MM.1S (cell line): ENCODE measurements at regions not wholly inside any gene's neighbourhood (a gene's known extent, or its start where the extent isn't known, plus 50 kb on each side); places are given as distances from the start of the nearest gene placed in this dataset.
"Not testable (repeated sequence)": the region's sequence is repeated elsewhere in the genome, so short reads cannot be mapped to it uniquely, and the experiment has no call there.

ENCODE experiments used
- DNase-seq: peaks from one replicate; pipeline ENCODE4 v3.0.0-alpha.2; 2015
- H2AFZ ChIP-seq: fragments of 300-600 bp; sonication (generic); 2 replicates; pipeline ENCODE4 v1.6.0; 2016; ENCODE audit warnings: antibody characterized with exemption, low read length
- H3F3A ChIP-seq: fragments of 300-600 bp; sonication (generic); 2 replicates; pipeline ENCODE4 v1.6.1; 2016; ENCODE audit warnings: mild to moderate bottlenecking, antibody characterized with exemption, low read length, moderate library complexity, mixed read lengths; ENCODE audit not compliant: insufficient read depth
- H3K27ac ChIP-seq: fragments of 300-600 bp; sonication (generic); 2 replicates; pipeline ENCODE4 v1.5.1; 2016; ENCODE audit warnings: mild to moderate bottlenecking, low read length
- H3K27me3 ChIP-seq: fragments of 300-600 bp; sonication (generic); replicated peaks from 2 replicates; pipeline ENCODE4 v1.6.0; 2016; ENCODE audit warnings: low read length; ENCODE audit not compliant: insufficient read depth
- H3K36me3 ChIP-seq: fragments of 300-600 bp; sonication (generic); replicated peaks from 2 replicates; pipeline ENCODE4 v1.6.1; 2016; ENCODE audit warnings: mild to moderate bottlenecking, low read length, mixed read lengths; ENCODE audit not compliant: insufficient read depth
- H3K4me1 ChIP-seq: fragments of 300-600 bp; sonication (generic); 2 replicates; pipeline ENCODE4 v1.6.1; 2016; ENCODE audit warnings: low read length, mixed read lengths
- H3K4me2 ChIP-seq: fragments of 300-600 bp; sonication (generic); 2 replicates; pipeline ENCODE4 v1.6.0; 2016; ENCODE audit warnings: low read depth, low read length
- H3K4me3 ChIP-seq: fragments of 300-600 bp; sonication (generic); 2 replicates; pipeline ENCODE4 v1.5.1; 2016; ENCODE audit warnings: low read length, mixed read lengths
- H3K79me2 ChIP-seq: fragments of 300-600 bp; sonication (generic); 2 replicates; pipeline ENCODE4 v1.6.1; 2016; ENCODE audit warnings: mixed run types, low read length, mixed read lengths
- H3K9ac ChIP-seq: fragments of 300-600 bp; sonication (generic); 2 replicates; pipeline ENCODE4 v1.6.1; 2016; ENCODE audit warnings: low read length, mixed read lengths
- H3K9me2 ChIP-seq: fragments of 300-600 bp; sonication (generic); replicated peaks from 2 replicates; pipeline ENCODE4 v1.6.1; 2016; ENCODE audit warnings: mild to moderate bottlenecking, low read length, mixed read lengths; ENCODE audit not compliant: insufficient read depth
- H3K9me3 ChIP-seq: fragments of 300-600 bp; sonication (generic); replicated peaks from 2 replicates; pipeline ENCODE4 v1.6.1; 2016; ENCODE audit warnings: mild to moderate bottlenecking, low read length, mixed read lengths; ENCODE audit not compliant: insufficient read depth
- H4K20me1 ChIP-seq: fragments of 300-600 bp; sonication (generic); 2 replicates; pipeline ENCODE4 v1.6.1; 2016; ENCODE audit warnings: mild to moderate bottlenecking, low read length, moderate library complexity, mixed read lengths; ENCODE audit not compliant: insufficient read depth
- CTCF ChIP-seq: fragments of 300-600 bp; sonication (generic); IDR thresholded peaks from 2 replicates; pipeline ENCODE4 v1.5.1; 2016; ENCODE audit warnings: antibody characterized with exemption, low read length, mixed read lengths
- EZH2 ChIP-seq: fragments of 300-600 bp; sonication (generic); optimal IDR thresholded peaks from 2 replicates; pipeline ENCODE3; 2017; ENCODE audit warnings: low read depth, mild to moderate bottlenecking, antibody characterized with exemption, low read length, mixed read lengths
- EZH2phosphoT487 ChIP-seq: fragments of 300-600 bp; sonication (generic); IDR thresholded peaks from 2 replicates; pipeline ENCODE4 v1.6.1; 2018; ENCODE audit warnings: antibody characterized with exemption, low read length

- no peak overlapping the region for H3K9ac ChIP-seq
- TF ChIP-seq EZH2: no peak
- TF ChIP-seq CTCF: no peak
- TF ChIP-seq EZH2phosphoT487: no peak
- DNase-seq: no peak
- no peak overlapping the region for H2AFZ ChIP-seq
- H3K27ac ChIP-seq: no peak overlapping the region
- H3K4me3 ChIP-seq: no peak overlapping the region
- no peaks in the 10 kb centered on the region for H3K9me2 ChIP-seq
- no peaks in the 10 kb centered on the region for H3K36me3 ChIP-seq
- no peaks in the 10 kb centered on the region for H3K79me2 ChIP-seq
- H3K27me3 ChIP-seq: no peaks in the 10 kb centered on the region
- no peaks in the 10 kb centered on the region for H3F3A ChIP-seq
- no peaks in the 10 kb centered on the region for H3K4me1 ChIP-seq
- H4K20me1 ChIP-seq: no peaks in the 10 kb centered on the region
- no peak overlapping the region for H3K4me2 ChIP-seq
- H3K9me3 ChIP-seq: no peaks in the 10 kb centered on the region
Observed at GRCh38 chr5:85656050-85656449, 961.7 kb upstream of the COX7C start.

GRCh38 chr5:85657328-85657727, 960.4 kb upstream of the COX7C start:
- not testable (repeated sequence) for H3K9me2 ChIP-seq, H3K36me3 ChIP-seq, H3K9me3 ChIP-seq, H4K20me1 ChIP-seq, H2AFZ ChIP-seq, H3K4me1 ChIP-seq, H3F3A ChIP-seq, H3K9ac ChIP-seq, DNase-seq, H3K27ac ChIP-seq, H3K79me2 ChIP-seq, H3K4me3 ChIP-seq, H3K27me3 ChIP-seq, H3K4me2 ChIP-seq

- H3K9me2 ChIP-seq, H3F3A ChIP-seq, DNase-seq, H3K4me1 ChIP-seq, H3K27me3 ChIP-seq, H3K4me2 ChIP-seq, H2AFZ ChIP-seq, H3K36me3 ChIP-seq, H3K9me3 ChIP-seq, H3K79me2 ChIP-seq, H3K4me3 ChIP-seq, H3K9ac ChIP-seq, H4K20me1 ChIP-seq, H3K27ac ChIP-seq: not testable (repeated sequence)
Observed at GRCh38 chr5:85662969-85663707, 954.6 kb upstream of the COX7C start.

- no peaks in the 10 kb centered on the region for H3K9me3 ChIP-seq
- H3K27ac ChIP-seq: no peak overlapping the region
- H3K4me2 ChIP-seq: no peak overlapping the region
- H3K4me3 ChIP-seq: no peak overlapping the region
- H3K79me2 ChIP-seq: no peaks in the 10 kb centered on the region
- H3K27me3 ChIP-seq: no peaks in the 10 kb centered on the region
- H3K36me3 ChIP-seq: no peaks in the 10 kb centered on the region
- no peaks in the 10 kb centered on the region for H3F3A ChIP-seq
- no peak for DNase-seq
- H4K20me1 ChIP-seq: no peaks in the 10 kb centered on the region
- no peak overlapping the region for H3K9ac ChIP-seq
- TF ChIP-seq EZH2phosphoT487 (no peak), CTCF (no peak), EZH2 (no peak)
- H2AFZ ChIP-seq: no peak overlapping the region
- no peaks in the 10 kb centered on the region for H3K4me1 ChIP-seq
- H3K9me2 ChIP-seq: no peaks in the 10 kb centered on the region
Observed at GRCh38 chr5:85663708-85664031, 954.1 kb upstream of the COX7C start.
